ENCODE measurements at regions not wholly inside any gene's neighbourhood (a gene's known extent, or its start where the extent isn't known, plus 50 kb on each side); places are given as distances from the start of the nearest gene placed in this dataset.

GRCh38 chr17:73801455-73802100, 157.3 kb upstream of the SDK2 start:
- Histone ChIP-seq H3K4me3 (no peak overlapping the region), H3K27ac (no peak overlapping the region), H3K27me3 (peaks cover 0 to 16% (median 6%) of the 10 kb centered on the region in 9 donors), H3K9me3 (peaks cover 0 to 9% (median 0%) of the 10 kb centered on the region in 12 donors), H3K4me1 (peaks cover 0 to 6% (median 0%) of the 10 kb centered on the region in 12 donors), H3K36me3 (no peaks in the 10 kb centered on the region)
- TF ChIP-seq POLR2A (IDR thresholded peaks at IDR 0.05) (no peak), CTCF (IDR thresholded peaks at IDR 0.05) (no peak)
- ATAC-seq (no peak), DNase-seq (no peak)
- WGBS, 4 donors: 94 to 97% (median 95%) methylated on average over 8 of the region's 8 CpGs
- intact Hi-C loops (cut with DNase I): loop anchor here in 1 of 10 donors (10.0 kb wide), 1 partner anchor 63 kb away; no protein-coding TSS in a partner anchor

- Histone ChIP-seq H3K36me3 (no peaks in the 10 kb centered on the region), H3K4me1 (peaks cover 0 to 6% (median 0%) of the 10 kb centered on the region in 12 donors), H3K4me3 (no peak overlapping the region), H3K9me3 (peaks cover 0 to 9% (median 0%) of the 10 kb centered on the region in 12 donors), H3K27ac (no peak overlapping the region), H3K27me3 (peaks cover 0 to 16% (median 6%) of the 10 kb centered on the region in 9 donors)
- ATAC-seq (no peak), DNase-seq (no peak)
- TF ChIP-seq POLR2A (IDR thresholded peaks at IDR 0.05) (no peak), CTCF (IDR thresholded peaks at IDR 0.05) (no peak)
- intact Hi-C loops (cut with DNase I): loop anchor here in 1 of 10 donors (10.0 kb wide), 1 partner anchor 62 kb away; no protein-coding TSS in a partner anchor
- 83 to 92% (median 89%) methylated on average over 4 of the region's 4 CpGs for WGBS, 4 donors
Measured at GRCh38 chr17:73802314-73802713, 158.1 kb upstream of the SDK2 start.

GRCh38 chr17:73802871-73803270, 158.6 kb upstream of the SDK2 start:
- no peak for ATAC-seq
- intact Hi-C loops (cut with DNase I): loop anchor here in 1 of 10 donors (10.0 kb wide), 1 partner anchor 62 kb away; no protein-coding TSS in a partner anchor
- 89 to 97% (median 95%) methylated on average over 1 of the region's 1 CpG for WGBS, 4 donors

More at GRCh38 chr17:73802871-73803270, 158.6 kb upstream of the SDK2 start:
- no peak overlapping the region for H3K4me3 ChIP-seq
- H3K4me1 ChIP-seq: peaks cover 0 to 3% (median 0%) of the 10 kb centered on the region in 12 donors
- no peak for DNase-seq
- peaks cover 0 to 16% (median 6%) of the 10 kb centered on the region in 9 donors for H3K27me3 ChIP-seq
- peaks cover 0 to 9% (median 0%) of the 10 kb centered on the region in 12 donors for H3K9me3 ChIP-seq
- H3K36me3 ChIP-seq: no peaks in the 10 kb centered on the region
- no peak overlapping the region for H3K27ac ChIP-seq
- TF ChIP-seq CTCF (IDR thresholded peaks at IDR 0.05) (no peak), POLR2A (IDR thresholded peaks at IDR 0.05) (no peak)
